ENCODE measurements at regions not wholly inside any gene's neighbourhood (a gene's known extent, or its start where the extent isn't known, plus 50 kb on each side); places are given as distances from the start of the nearest gene placed in this dataset.

DNA sequence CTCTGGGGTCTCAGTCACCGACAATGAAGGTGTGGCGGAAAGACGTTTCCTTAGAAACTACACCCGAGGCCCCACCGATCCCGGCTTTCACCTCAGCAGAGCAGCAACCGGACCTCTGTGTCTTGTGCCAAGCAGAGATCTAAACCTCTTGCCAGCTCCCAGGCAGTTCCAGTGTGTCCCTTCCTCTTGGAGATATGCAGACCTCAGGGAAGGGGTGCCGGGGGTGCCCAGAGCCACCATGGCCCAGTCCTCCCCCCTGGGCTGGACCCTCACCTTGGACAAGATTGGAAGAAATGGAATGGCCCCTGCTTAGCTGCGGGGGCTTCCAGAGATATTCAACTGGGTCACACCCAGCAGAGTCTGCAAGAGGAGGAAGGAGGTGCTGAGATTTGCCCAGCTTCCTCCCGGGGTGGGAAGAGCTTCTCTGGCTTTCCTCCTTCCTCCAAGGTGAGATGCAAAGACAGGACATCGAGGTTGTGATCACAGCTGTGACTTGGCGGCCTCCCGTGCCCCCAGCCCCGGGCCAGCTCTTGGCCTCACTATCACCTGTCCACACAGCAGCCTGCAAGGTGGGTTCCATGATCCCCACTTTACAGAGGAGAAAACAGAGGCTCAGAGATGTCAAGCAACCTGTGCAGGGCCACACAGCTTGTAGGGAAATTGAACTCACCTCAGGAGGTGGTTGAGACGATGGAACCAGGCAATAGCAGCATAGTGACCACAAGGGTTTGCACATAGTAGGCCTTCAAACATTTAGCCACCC, 281.7 kb upstream of the RTL1 start:
- TF ChIP-seq, protein P1, sequence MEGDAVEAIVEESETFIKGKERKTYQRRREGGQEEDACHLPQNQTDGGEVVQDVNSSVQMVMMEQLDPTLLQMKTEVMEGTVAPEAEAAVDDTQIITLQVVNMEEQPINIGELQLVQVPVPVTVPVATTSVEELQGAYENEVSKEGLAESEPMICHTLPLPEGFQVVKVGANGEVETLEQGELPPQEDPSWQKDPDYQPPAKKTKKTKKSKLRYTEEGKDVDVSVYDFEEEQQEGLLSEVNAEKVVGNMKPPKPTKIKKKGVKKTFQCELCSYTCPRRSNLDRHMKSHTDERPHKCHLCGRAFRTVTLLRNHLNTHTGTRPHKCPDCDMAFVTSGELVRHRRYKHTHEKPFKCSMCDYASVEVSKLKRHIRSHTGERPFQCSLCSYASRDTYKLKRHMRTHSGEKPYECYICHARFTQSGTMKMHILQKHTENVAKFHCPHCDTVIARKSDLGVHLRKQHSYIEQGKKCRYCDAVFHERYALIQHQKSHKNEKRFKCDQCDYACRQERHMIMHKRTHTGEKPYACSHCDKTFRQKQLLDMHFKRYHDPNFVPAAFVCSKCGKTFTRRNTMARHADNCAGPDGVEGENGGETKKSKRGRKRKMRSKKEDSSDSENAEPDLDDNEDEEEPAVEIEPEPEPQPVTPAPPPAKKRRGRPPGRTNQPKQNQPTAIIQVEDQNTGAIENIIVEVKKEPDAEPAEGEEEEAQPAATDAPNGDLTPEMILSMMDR (IDR thresholded peaks at IDR 0.05; ENCODE audit: insufficient read depth, low read length, poor library complexity, severe bottlenecking): no peak
- H3K4me3 ChIP-seq (replicated peaks; ENCODE audit: low read depth, low read length): no peak overlapping the region
- DNase-seq (ENCODE audit: extremely low read depth, insufficient read length): no peak
- H3K36me3 ChIP-seq (ENCODE audit: control insufficient read depth, insufficient read depth, low read length): no peaks in the 10 kb centered on the region
- no peaks in the 10 kb centered on the region for H3K27me3 ChIP-seq (replicated peaks; ENCODE audit: control insufficient read depth, insufficient read depth, low read length)

DNA sequence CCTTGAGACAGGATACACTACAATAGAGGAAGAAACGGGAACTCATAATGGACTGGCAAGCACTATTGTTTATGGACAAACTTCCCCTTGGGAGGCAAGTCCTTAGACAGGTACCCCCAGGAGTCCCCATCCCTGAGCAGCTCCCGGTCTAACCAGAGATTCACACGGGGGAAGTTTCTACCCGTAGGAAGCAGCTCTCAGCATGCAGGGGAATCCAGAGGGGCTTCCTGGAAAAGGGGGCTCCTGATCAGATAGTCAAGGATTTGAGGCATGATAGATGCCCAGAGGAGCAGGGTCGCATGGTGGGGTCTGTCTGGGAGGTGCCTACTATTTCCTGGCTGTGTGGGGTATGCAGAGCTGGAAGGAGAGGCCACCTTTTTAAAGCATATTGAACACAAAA, 282.4 kb upstream of the RTL1 start:
- TF ChIP-seq, protein P1 (IDR thresholded peaks at IDR 0.05; ENCODE audit: insufficient read depth, low read length, poor library complexity, severe bottlenecking): no peak
- Histone ChIP-seq H3K4me3 (replicated peaks; ENCODE audit: low read depth, low read length) (no peak overlapping the region), H3K27me3 (replicated peaks; ENCODE audit: control insufficient read depth, insufficient read depth, low read length) (no peaks in the 10 kb centered on the region), H3K36me3 (ENCODE audit: control insufficient read depth, insufficient read depth, low read length) (no peaks in the 10 kb centered on the region)
- no peak for DNase-seq (ENCODE audit: extremely low read depth, insufficient read length)

DNA sequence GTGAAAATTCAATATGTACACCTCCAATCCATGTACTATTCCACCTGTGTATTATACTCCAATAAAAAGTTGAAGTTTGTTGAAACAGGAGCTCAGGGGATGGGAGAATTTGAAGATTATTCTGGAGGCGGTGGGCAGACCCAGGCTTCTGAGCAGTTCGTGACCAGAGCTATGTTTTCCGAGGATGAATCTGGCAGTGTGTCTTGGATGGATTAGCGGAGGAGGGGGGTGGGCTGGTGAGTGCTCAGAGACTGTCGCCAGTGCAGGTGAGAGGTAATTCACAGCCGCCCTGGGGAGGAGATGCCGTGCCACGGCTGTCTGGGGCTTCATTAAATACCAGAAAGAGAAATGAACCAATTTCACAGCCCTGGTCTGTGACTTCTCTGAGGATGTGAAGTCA, 283.0 kb upstream of the RTL1 start:
- H3K36me3 ChIP-seq (ENCODE audit: control insufficient read depth, insufficient read depth, low read length): no peaks in the 10 kb centered on the region
- TF ChIP-seq, protein P1 (IDR thresholded peaks at IDR 0.05; ENCODE audit: insufficient read depth, low read length, poor library complexity, severe bottlenecking): no peak
- no peak for DNase-seq (ENCODE audit: extremely low read depth, insufficient read length)
- H3K27me3 ChIP-seq (replicated peaks; ENCODE audit: control insufficient read depth, insufficient read depth, low read length): no peaks in the 10 kb centered on the region
- H3K4me3 ChIP-seq (replicated peaks; ENCODE audit: low read depth, low read length): no peak overlapping the region

DNA sequence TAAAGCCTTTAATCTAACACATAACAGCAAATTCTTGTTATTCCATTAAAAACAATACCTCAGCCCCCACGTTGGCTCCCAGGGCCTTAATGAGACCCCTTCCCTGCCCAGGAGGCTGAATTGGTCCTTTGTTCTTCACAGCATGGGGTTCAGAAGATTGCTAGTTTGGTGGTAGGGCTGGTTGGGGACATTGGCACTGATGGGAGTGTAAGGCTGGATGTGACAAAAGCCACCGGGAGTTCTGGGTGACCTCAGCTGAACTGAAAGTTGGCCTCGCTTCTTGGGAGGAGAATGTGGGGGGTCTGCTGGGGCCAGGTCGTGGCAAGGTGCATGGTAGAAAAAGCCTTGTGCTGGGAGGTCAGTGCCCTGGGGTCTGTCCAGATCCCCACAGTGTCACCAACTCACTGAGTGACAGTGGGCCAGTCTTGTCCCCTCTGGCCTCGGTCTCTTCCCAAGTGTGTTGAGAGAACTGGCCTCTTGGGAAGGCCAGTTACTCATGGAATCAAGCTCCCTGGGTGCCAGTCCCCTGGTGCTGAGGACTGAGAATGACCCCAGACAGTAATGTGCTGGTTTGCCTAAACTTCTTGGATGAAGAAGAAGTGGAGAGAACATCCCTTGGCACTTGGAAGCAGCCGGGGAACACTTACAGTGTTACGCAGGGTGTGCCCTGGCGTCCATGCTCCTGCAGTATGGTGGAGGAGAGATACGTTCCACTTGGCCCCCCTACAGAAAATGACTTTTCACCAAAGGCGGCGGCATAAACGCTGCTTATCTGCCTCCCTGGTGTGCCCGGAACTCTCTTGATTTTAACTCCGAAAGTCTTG, 283.7 kb upstream of the RTL1 start:
- Histone ChIP-seq H3K36me3 (ENCODE audit: control insufficient read depth, insufficient read depth, low read length) (no peaks in the 10 kb centered on the region), H3K4me3 (replicated peaks; ENCODE audit: low read depth, low read length) (no peak overlapping the region), H3K27me3 (replicated peaks; ENCODE audit: control insufficient read depth, insufficient read depth, low read length) (no peaks in the 10 kb centered on the region)
- TF ChIP-seq, protein P1 (IDR thresholded peaks at IDR 0.05; ENCODE audit: insufficient read depth, low read length, poor library complexity, severe bottlenecking): no peak
- no peak for DNase-seq (ENCODE audit: extremely low read depth, insufficient read length)

DNA sequence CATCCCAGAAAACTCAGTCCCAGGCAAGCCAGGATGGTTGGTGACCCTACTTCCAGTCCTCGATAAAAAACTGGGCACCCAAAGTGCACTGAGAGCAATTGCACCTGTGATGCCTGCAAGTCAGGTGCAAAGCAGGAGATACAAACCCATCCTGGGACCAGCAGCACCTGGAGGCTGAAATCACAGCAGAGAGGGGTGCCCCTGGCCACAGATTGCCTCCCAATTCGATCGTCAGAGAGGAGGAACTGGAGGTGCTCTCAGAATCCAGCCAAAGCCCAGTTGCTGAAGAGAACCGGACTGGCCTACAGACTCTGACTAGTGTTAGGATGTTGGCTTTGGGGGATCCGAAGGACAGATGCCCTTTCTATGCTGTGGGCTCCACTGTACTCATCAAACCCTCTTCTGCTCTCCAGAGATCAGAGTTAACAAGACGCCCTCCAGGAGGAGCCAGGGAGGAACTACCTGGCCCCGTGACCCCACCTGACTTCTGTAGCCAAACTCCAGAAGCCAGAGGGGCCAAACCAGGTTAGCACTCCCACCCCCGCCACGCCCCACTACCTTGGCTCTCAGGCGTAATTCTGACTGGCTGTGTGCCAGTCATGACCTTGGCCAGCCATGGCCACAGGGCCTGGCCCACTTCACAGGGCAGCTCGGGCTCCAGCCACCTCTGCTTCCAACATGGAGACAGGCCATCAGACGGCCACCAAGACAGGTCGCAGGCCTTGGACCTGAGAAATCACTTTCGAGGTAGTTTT, 284.5 kb upstream of the RTL1 start:
- H3K27me3 ChIP-seq (replicated peaks; ENCODE audit: control insufficient read depth, insufficient read depth, low read length): no peaks in the 10 kb centered on the region
- TF ChIP-seq, protein P1 (IDR thresholded peaks at IDR 0.05; ENCODE audit: insufficient read depth, low read length, poor library complexity, severe bottlenecking): no peak
- no peak overlapping the region for H3K4me3 ChIP-seq (replicated peaks; ENCODE audit: low read depth, low read length)
- DNase-seq (ENCODE audit: extremely low read depth, insufficient read length): no peak
- H3K36me3 ChIP-seq (ENCODE audit: control insufficient read depth, insufficient read depth, low read length): no peaks in the 10 kb centered on the region
